ENCODE measurements at regions not wholly inside any gene's neighbourhood (a gene's known extent, or its start where the extent isn't known, plus 50 kb on each side); places are given as distances from the start of the nearest gene placed in this dataset.

- TF ChIP-seq CTCF (IDR thresholded peaks at IDR 0.05; ENCODE audit: low read depth, low read length) (no peak), MAX (IDR thresholded peaks at IDR 0.05; ENCODE audit: low read depth, low read length) (no peak), MYC (IDR thresholded peaks at IDR 0.05; ENCODE audit: low read depth, low read length) (no peak), POLR2A (IDR thresholded peaks at IDR 0.05; ENCODE audit: extremely low read depth, insufficient read length) (no peak)
- H3K4me3 ChIP-seq (ENCODE audit: low read depth, low read length) = no peak overlapping the region
- DNase-seq (ENCODE audit: low read depth) = no peak
These were observed 53.0 kb upstream of the SMOX start for GRCh38 chr20:4095639-4096038.

- DNase-seq (ENCODE audit: low read depth) = peak; percentile 71
- TF ChIP-seq POLR2A (IDR thresholded peaks at IDR 0.05; ENCODE audit: extremely low read depth, insufficient read length) (no peak), MAX (IDR thresholded peaks at IDR 0.05; ENCODE audit: low read depth, low read length) (no peak), CTCF (IDR thresholded peaks at IDR 0.05; ENCODE audit: low read depth, low read length) (peak; percentile 86), MYC (IDR thresholded peaks at IDR 0.05; ENCODE audit: low read depth, low read length) (no peak)
- no peak overlapping the region for H3K4me3 ChIP-seq (ENCODE audit: low read depth, low read length)
These were observed 56.8 kb upstream of the SMOX start for GRCh38 chr20:4091490-4092479.

GRCh38 chr20:4090756-4091489 lies 57.7 kb upstream of the SMOX start:
- peak; percentile 66 for DNase-seq (ENCODE audit: low read depth)
- TF ChIP-seq POLR2A (IDR thresholded peaks at IDR 0.05; ENCODE audit: extremely low read depth, insufficient read length) (no peak), CTCF (IDR thresholded peaks at IDR 0.05; ENCODE audit: low read depth, low read length) (no peak), MAX (IDR thresholded peaks at IDR 0.05; ENCODE audit: low read depth, low read length) (no peak)
- no peak overlapping the region for H3K4me3 ChIP-seq (ENCODE audit: low read depth, low read length)

GRCh38 chr20:4089756-4090487 lies 58.7 kb upstream of the SMOX start:
- TF ChIP-seq CTCF (IDR thresholded peaks at IDR 0.05; ENCODE audit: low read depth, low read length) (no peak), POLR2A (IDR thresholded peaks at IDR 0.05; ENCODE audit: extremely low read depth, insufficient read length) (no peak), MAX (IDR thresholded peaks at IDR 0.05; ENCODE audit: low read depth, low read length) (no peak), MYC (IDR thresholded peaks at IDR 0.05; ENCODE audit: low read depth, low read length) (no peak)
- peak overlapping the region; percentile 4 for H3K4me3 ChIP-seq (ENCODE audit: low read depth, low read length)
- DNase-seq (ENCODE audit: low read depth) = peak; percentile 91

GRCh38 chr20:4088766-4089165 lies 59.9 kb upstream of the SMOX start:
- TF ChIP-seq MYC (IDR thresholded peaks at IDR 0.05; ENCODE audit: low read depth, low read length) = no peak
- TF ChIP-seq POLR2A (IDR thresholded peaks at IDR 0.05; ENCODE audit: extremely low read depth, insufficient read length) = no peak
- TF ChIP-seq CTCF (IDR thresholded peaks at IDR 0.05; ENCODE audit: low read depth, low read length) = no peak
- TF ChIP-seq MAX (IDR thresholded peaks at IDR 0.05; ENCODE audit: low read depth, low read length) = no peak
- H3K4me3 ChIP-seq (ENCODE audit: low read depth, low read length) = no peak overlapping the region
- no peak for DNase-seq (ENCODE audit: low read depth)
